ENCODE measurements at regions not wholly inside any gene's neighbourhood (a gene's known extent, or its start where the extent isn't known, plus 50 kb on each side); places are given as distances from the start of the nearest gene placed in this dataset.

DNA sequence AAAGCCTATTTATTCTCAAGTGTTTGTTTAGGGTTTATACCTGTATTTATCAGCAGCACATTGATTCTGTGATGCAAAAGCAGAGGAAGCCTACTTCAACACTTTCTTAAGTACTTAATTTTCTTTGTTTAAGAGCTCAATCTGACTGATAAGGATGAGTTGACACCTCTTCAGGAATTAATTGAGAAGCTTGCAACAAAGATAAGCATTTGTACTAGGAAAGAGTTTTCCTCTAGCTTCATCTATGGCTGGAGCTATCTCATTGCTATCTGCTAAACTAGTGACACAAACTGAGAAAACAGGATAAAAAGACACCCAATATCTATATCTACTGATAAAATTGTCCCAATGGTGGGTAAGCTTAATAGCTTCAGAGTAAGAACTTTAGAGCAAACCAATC, 170.1 kb upstream of the SLITRK6 start:
- Mint-ChIP-seq H3K36me3 (ENCODE audit: unreplicated experiment) (no peaks in the 10 kb centered on the region), H3K27ac (ENCODE audit: unreplicated experiment) (no peak overlapping the region), H3K27me3 (ENCODE audit: unreplicated experiment) (no peaks in the 10 kb centered on the region), H3K4me1 (ENCODE audit: unreplicated experiment) (peaks cover 5% of the 10 kb centered on the region), H3K9me3 (ENCODE audit: unreplicated experiment) (no peaks in the 10 kb centered on the region), H3K4me3 (ENCODE audit: unreplicated experiment) (no peak overlapping the region)
- no peak for DNase-seq (ENCODE audit: extremely low spot score, unreplicated experiment)
- TF ChIP-seq, protein P1, sequence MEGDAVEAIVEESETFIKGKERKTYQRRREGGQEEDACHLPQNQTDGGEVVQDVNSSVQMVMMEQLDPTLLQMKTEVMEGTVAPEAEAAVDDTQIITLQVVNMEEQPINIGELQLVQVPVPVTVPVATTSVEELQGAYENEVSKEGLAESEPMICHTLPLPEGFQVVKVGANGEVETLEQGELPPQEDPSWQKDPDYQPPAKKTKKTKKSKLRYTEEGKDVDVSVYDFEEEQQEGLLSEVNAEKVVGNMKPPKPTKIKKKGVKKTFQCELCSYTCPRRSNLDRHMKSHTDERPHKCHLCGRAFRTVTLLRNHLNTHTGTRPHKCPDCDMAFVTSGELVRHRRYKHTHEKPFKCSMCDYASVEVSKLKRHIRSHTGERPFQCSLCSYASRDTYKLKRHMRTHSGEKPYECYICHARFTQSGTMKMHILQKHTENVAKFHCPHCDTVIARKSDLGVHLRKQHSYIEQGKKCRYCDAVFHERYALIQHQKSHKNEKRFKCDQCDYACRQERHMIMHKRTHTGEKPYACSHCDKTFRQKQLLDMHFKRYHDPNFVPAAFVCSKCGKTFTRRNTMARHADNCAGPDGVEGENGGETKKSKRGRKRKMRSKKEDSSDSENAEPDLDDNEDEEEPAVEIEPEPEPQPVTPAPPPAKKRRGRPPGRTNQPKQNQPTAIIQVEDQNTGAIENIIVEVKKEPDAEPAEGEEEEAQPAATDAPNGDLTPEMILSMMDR (IDR thresholded peaks at IDR 0.05), result no peak

DNA sequence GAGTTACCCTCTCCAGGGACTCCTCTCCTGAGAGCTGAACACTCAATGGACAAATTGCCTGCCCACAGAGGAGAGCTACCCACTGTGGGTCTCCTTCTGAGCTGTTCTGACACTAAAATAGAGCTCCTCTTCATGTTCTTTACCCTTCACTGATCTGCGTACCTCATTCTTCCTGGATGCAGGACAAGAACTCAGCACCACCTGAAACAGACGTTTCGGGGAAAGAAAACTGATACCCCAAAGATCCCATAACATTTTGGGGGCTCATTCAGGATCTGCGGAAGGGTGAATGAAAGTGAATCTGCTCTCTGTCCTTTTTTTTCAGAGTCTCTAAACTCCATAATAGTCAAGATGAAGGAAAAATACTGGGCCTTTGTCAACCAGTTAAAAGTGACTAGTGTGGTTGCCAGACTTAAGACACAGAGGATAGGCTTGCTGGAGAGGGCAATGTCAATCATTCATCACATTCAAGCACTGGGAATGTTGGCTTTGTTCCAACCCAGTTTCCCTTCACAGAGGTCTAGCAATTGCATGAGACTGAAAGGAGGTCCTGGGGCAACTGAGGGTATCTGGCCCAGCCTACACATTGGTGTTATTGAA, 136.7 kb upstream of the SLITRK6 start:
- H3K27me3 Mint-ChIP-seq (ENCODE audit: unreplicated experiment), result no peaks in the 10 kb centered on the region
- H3K27ac Mint-ChIP-seq (ENCODE audit: unreplicated experiment), result no peak overlapping the region
- no peaks in the 10 kb centered on the region for H3K36me3 Mint-ChIP-seq (ENCODE audit: unreplicated experiment)
- TF ChIP-seq, protein P1 (IDR thresholded peaks at IDR 0.05), result no peak
- no peak for DNase-seq (ENCODE audit: extremely low spot score, unreplicated experiment)
- no peak overlapping the region for H3K4me3 Mint-ChIP-seq (ENCODE audit: unreplicated experiment)
- peaks cover 7% of the 10 kb centered on the region for H3K9me3 Mint-ChIP-seq (ENCODE audit: unreplicated experiment)
- no peaks in the 10 kb centered on the region for H3K4me1 Mint-ChIP-seq (ENCODE audit: unreplicated experiment)

DNA sequence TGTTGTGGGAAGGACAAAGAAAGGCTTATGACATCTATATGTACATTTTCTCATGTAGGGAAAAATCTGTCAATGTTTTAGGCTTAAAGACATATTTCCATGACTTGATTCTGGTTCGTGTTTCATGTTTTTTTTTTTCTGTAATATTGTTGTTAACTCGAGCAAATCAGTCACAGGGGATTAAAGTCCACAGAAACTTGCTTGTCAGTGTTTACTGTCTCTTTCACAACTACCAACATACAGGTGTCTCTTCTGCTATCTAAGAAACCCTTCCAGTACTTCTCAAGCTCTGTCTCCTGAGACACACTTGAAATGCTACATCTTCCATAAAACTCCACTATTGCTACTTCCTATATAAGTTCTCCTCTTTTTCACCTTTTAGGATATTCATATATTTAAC, 130.9 kb upstream of the SLITRK6 start:
- no peaks in the 10 kb centered on the region for H3K9me3 Mint-ChIP-seq (ENCODE audit: unreplicated experiment)
- no peaks in the 10 kb centered on the region for H3K4me1 Mint-ChIP-seq (ENCODE audit: unreplicated experiment)
- H3K27me3 Mint-ChIP-seq (ENCODE audit: unreplicated experiment), result no peaks in the 10 kb centered on the region
- no peak for DNase-seq (ENCODE audit: extremely low spot score, unreplicated experiment)
- TF ChIP-seq, protein P1 (IDR thresholded peaks at IDR 0.05), result no peak
- no peak overlapping the region for H3K27ac Mint-ChIP-seq (ENCODE audit: unreplicated experiment)
- H3K4me3 Mint-ChIP-seq (ENCODE audit: unreplicated experiment), result no peak overlapping the region
- H3K36me3 Mint-ChIP-seq (ENCODE audit: unreplicated experiment), result no peaks in the 10 kb centered on the region

DNA sequence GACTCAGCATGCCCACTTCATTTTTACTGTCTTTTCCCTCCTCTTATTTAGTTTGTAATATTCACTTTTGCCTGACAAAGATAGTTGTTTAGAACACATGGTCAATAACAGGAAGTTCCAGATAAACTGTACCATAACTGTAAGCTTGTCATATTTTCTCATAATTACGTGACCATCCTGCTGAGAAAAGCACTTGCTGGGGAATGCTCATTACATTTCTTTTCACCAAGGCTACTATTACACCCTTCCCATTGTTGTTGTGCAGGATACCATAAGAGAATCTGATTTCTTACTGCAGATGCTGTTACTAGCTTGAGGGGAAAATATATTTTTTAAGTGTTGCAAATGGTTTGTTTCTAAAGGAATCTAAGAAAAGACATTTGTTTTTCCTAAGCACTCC, 111.7 kb upstream of the SLITRK6 start:
- no peak overlapping the region for H3K27ac Mint-ChIP-seq (ENCODE audit: unreplicated experiment)
- no peak for DNase-seq (ENCODE audit: extremely low spot score, unreplicated experiment)
- no peaks in the 10 kb centered on the region for H3K36me3 Mint-ChIP-seq (ENCODE audit: unreplicated experiment)
- no peaks in the 10 kb centered on the region for H3K4me1 Mint-ChIP-seq (ENCODE audit: unreplicated experiment)
- peaks cover 19% of the 10 kb centered on the region for H3K9me3 Mint-ChIP-seq (ENCODE audit: unreplicated experiment)
- H3K27me3 Mint-ChIP-seq (ENCODE audit: unreplicated experiment), result no peaks in the 10 kb centered on the region
- TF ChIP-seq, protein P1 (IDR thresholded peaks at IDR 0.05), result no peak
- H3K4me3 Mint-ChIP-seq (ENCODE audit: unreplicated experiment), result no peak overlapping the region

DNA sequence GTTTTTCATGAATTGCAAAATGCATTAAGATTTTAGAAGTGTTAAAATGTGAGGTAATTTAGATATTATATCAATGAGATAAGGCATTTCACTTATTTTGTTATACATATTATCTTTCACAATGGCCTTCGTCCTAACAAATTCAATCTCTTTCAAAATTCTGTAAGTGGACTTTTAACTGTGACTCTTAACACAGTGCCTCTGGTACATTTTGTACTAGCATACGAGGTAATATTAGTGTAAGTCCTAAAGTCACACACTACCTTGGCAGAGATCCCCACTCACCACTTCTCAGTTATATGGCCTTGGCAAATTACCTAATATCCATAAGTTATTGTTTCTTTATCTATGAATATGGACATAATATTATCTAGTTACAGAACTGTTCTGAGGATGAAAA, 101.3 kb upstream of the SLITRK6 start:
- DNase-seq (ENCODE audit: extremely low spot score, unreplicated experiment), result no peak
- Mint-ChIP-seq H3K27ac (ENCODE audit: unreplicated experiment) (no peak overlapping the region), H3K4me3 (ENCODE audit: unreplicated experiment) (no peak overlapping the region), H3K36me3 (ENCODE audit: unreplicated experiment) (no peaks in the 10 kb centered on the region), H3K9me3 (ENCODE audit: unreplicated experiment) (no peaks in the 10 kb centered on the region), H3K4me1 (ENCODE audit: unreplicated experiment) (no peaks in the 10 kb centered on the region), H3K27me3 (ENCODE audit: unreplicated experiment) (no peaks in the 10 kb centered on the region)
- TF ChIP-seq, protein P1 (IDR thresholded peaks at IDR 0.05), result no peak

Measured in osteocyte (in vitro differentiated cells).